B cell (primary cell): ENCODE measurements at regions not wholly inside any gene's neighbourhood (a gene's known extent, or its start where the extent isn't known, plus 50 kb on each side); places are given as distances from the start of the nearest gene placed in this dataset.

Source experiments
- ATAC-seq: fragments of 200-7000 bp; cut with Tn5 transposase; one replicate; pipeline ENCODE4 v1.10.0; 2021; ENCODE audit warnings: low read depth, mild to moderate bottlenecking, moderate number of reproducible peaks, moderate library complexity
- CTCF ChIA-PET: fragments of 350-600 bp; sonication (Branson Sonifier 250); formaldehyde crosslinking; loops from one replicate; lab custom pipeline; 2021; ENCODE audit warnings: antibody characterized with exemption, inconsistent platforms; lab: Charles Lee
- POLR2A ChIA-PET: fragments of 350-600 bp; sonication (Branson Sonifier 250); formaldehyde crosslinking; loops from one replicate; lab custom pipeline; 2021; ENCODE audit warnings: antibody characterized with exemption; lab: Charles Lee
- DNase-seq: peaks from one replicate; pipeline ENCODE4 v3.0.0; 2013
- H2AFZ ChIP-seq: 2 replicates; pipeline ENCODE4 v1.6.1; 2012; ENCODE audit warnings: mild to moderate bottlenecking, low read depth, low read length; ENCODE audit not compliant: insufficient read depth, poor library complexity, severe bottlenecking
- H3K27ac ChIP-seq, 2 donors: 1 replicate in 1 of 2; 2 replicates in 1 of 2; pipeline ENCODE4 v1.5.1; 2012 to 2013; ENCODE audit warnings: low read length in 2 of 2, mild to moderate bottlenecking in 2 of 2, moderate library complexity in 1 of 2
- H3K27me3 ChIP-seq, 4 experiments: fragments of 200-600 bp in 1 of 4; sonication (generic) in 1 of 4; replicated peaks in 1 of 4; 1 replicate in 2 of 4; 2 replicates in 2 of 4; pipeline versions ENCODE4 v1.6.1 to v1.7.0; 2013 to 2016; ENCODE audit warnings: low read length in 3 of 4, mild to moderate bottlenecking in 2 of 4, mixed read lengths in 1 of 4, moderate library complexity in 1 of 4; ENCODE audit not compliant: insufficient read depth in 4 of 4, control insufficient read depth in 3 of 4; ENCODE audit errors: control extremely low read depth in 1 of 4
- H3K36me3 ChIP-seq, 2 experiments: replicated peaks in 1 of 2; 1 replicate in 1 of 2; 2 replicates in 1 of 2; pipeline versions ENCODE4 v1.6.1 to v1.7.1; 2013; ENCODE audit warnings: low read length in 1 of 2; ENCODE audit not compliant: insufficient read depth in 2 of 2, control insufficient read depth in 1 of 2; ENCODE audit errors: control extremely low read depth in 1 of 2, extremely low read depth in 1 of 2
- H3K4me1 ChIP-seq, 2 donors: fragments of 200-600 bp in 1 of 2; sonication (generic) in 1 of 2; 1 replicate in 1 of 2; 2 replicates in 1 of 2; pipeline versions ENCODE4 v1.5.1 to v1.6.1; 2013 to 2017; ENCODE audit warnings: low read length in 2 of 2; ENCODE audit not compliant: control insufficient read depth in 2 of 2, insufficient read depth in 2 of 2
- H3K4me2 ChIP-seq: replicated peaks from 2 replicates; pipeline ENCODE3; 2012; ENCODE audit warnings: mild to moderate bottlenecking, low read depth, low read length; ENCODE audit not compliant: poor library complexity, severe bottlenecking
- H3K4me3 ChIP-seq, 5 experiments: fragments of 200-600 bp in 1 of 5; sonication (generic) in 1 of 5; 1 replicate in 3 of 5; 2 replicates in 2 of 5; pipeline versions ENCODE4 v1.5.1 to v1.7.0; 2011 to 2016; ENCODE audit warnings: low read length in 4 of 5, mild to moderate bottlenecking in 4 of 5, low read depth in 2 of 5, control low read depth in 1 of 5, moderate library complexity in 1 of 5; ENCODE audit not compliant: insufficient read depth in 1 of 5; ENCODE audit errors: control extremely low read depth in 1 of 5, extremely low read depth in 1 of 5
- H3K79me2 ChIP-seq: fragments of 200-600 bp; sonication (generic); one replicate; pipeline ENCODE4 v1.6.0; 2016; ENCODE audit warnings: low read length; ENCODE audit not compliant: control insufficient read depth, insufficient read depth
- H3K9ac ChIP-seq: fragments of 200-600 bp; sonication (generic); 2 replicates; pipeline ENCODE4 v1.6.1; 2017; ENCODE audit warnings: mild to moderate bottlenecking, low read length, moderate library complexity
- H3K9me3 ChIP-seq, 3 donors: one replicate each; pipeline versions ENCODE4 v1.6.1 to v1.7.1; 2013; ENCODE audit warnings: low read length in 2 of 3; ENCODE audit not compliant: control insufficient read depth in 2 of 3, insufficient read depth in 1 of 3; ENCODE audit errors: control extremely low read depth in 1 of 3
- H4K20me1 ChIP-seq: 2 replicates; pipeline ENCODE4 v1.6.0; 2012; ENCODE audit warnings: mild to moderate bottlenecking, low read length; ENCODE audit not compliant: insufficient read depth, control insufficient read depth, poor library complexity, severe bottlenecking
- H3K27ac Mint-ChIP-seq: one replicate; pipeline ENCODE4 v1.8.0; 2021; ENCODE audit warnings: mixed read lengths
- H3K27me3 Mint-ChIP-seq: one replicate; pipeline ENCODE4 v1.8.0; 2021; ENCODE audit warnings: mixed read lengths
- H3K4me1 Mint-ChIP-seq: one replicate; pipeline ENCODE4 v1.8.0; 2021; ENCODE audit warnings: mixed read lengths
- H3K4me3 Mint-ChIP-seq: one replicate; pipeline ENCODE4 v1.8.0; 2021; ENCODE audit warnings: mixed read lengths
- H3K9me3 Mint-ChIP-seq: one replicate; pipeline ENCODE4 v1.8.0; 2022; ENCODE audit warnings: mixed read lengths; ENCODE audit not compliant: insufficient read depth
- EZH2 ChIP-seq: IDR thresholded peaks from 2 replicates; pipeline ENCODE4 v1.6.1; 2012; ENCODE audit warnings: borderline replicate concordance, low read depth, mild to moderate bottlenecking, moderate library complexity, low read length; ENCODE audit not compliant: insufficient read depth, poor library complexity, severe bottlenecking
- WGBS: methylation state at CpG from one replicate; pipeline ENCODE4 v1.1.5; 2013; ENCODE audit warnings: missing lambda C conversion rate; ENCODE audit not compliant: insufficient coverage; 5-methylcytosine and 5-hydroxymethylcytosine counted together
- intact Hi-C: fragments of 100-400 bp; cut with micrococcal nuclease; formaldehyde crosslinking; loops from one replicate; pipeline ENCODE4 v1.10.0; 2022
- TF ChIP-seq, protein P1 (sequence below): fragments of 200-600 bp; IDR thresholded peaks from one replicate; pipeline ENCODE4 v1.8.0; 2022; ENCODE audit warnings: antibody characterized with exemption, mild to moderate bottlenecking

DNA sequence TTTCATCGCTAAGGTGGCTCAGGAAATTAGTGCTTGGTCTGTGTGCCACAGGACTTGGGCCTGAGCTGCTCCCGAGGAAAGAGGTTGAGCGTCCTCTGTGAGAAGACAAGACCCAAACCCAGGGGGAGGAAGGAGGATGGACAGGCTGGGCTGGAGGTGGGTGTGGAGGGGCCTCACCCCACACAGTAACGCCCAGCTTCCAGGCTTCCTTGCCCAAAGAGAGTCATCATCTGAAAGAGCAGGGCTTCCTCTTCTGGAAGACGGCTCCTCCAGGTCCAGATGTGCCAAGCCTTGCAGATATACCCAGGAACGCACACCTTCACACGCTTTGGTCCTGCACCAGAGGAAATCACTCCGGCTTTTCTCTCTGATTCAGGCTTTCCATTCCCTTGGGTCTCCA, 127.8 kb upstream of the MGMT start:
- DNase-seq: no peak
- no peak overlapping the region for H3K4me3 ChIP-seq
- no peak overlapping the region for H3K27ac ChIP-seq
- no peak for ATAC-seq
- intact Hi-C loops: no loop called here
- H3K27me3 ChIP-seq: no peaks in the 10 kb centered on the region
- no peak overlapping the region for H3K9ac ChIP-seq
- H3K27ac Mint-ChIP-seq: no peak overlapping the region
- no peaks in the 10 kb centered on the region for H4K20me1 ChIP-seq
- 85% methylated on average over 5 of the region's 8 CpGs for WGBS
- no peak for TF ChIP-seq EZH2
- TF ChIP-seq, protein P1, sequence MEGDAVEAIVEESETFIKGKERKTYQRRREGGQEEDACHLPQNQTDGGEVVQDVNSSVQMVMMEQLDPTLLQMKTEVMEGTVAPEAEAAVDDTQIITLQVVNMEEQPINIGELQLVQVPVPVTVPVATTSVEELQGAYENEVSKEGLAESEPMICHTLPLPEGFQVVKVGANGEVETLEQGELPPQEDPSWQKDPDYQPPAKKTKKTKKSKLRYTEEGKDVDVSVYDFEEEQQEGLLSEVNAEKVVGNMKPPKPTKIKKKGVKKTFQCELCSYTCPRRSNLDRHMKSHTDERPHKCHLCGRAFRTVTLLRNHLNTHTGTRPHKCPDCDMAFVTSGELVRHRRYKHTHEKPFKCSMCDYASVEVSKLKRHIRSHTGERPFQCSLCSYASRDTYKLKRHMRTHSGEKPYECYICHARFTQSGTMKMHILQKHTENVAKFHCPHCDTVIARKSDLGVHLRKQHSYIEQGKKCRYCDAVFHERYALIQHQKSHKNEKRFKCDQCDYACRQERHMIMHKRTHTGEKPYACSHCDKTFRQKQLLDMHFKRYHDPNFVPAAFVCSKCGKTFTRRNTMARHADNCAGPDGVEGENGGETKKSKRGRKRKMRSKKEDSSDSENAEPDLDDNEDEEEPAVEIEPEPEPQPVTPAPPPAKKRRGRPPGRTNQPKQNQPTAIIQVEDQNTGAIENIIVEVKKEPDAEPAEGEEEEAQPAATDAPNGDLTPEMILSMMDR: no peak
- H3K9me3 Mint-ChIP-seq: no peaks in the 10 kb centered on the region
- H3K4me3 Mint-ChIP-seq: no peak overlapping the region
- no peaks in the 10 kb centered on the region for H3K4me1 ChIP-seq
- no peak overlapping the region for H2AFZ ChIP-seq
- H3K27me3 Mint-ChIP-seq: peaks cover 16% of the 10 kb centered on the region
- peaks cover 0 to 11% (median 0%) of the 10 kb centered on the region in 3 donors for H3K9me3 ChIP-seq
- CTCF ChIA-PET: no interaction called here
- no peaks in the 10 kb centered on the region for H3K79me2 ChIP-seq
- no peak overlapping the region for H3K4me2 ChIP-seq
- no peaks in the 10 kb centered on the region for H3K4me1 Mint-ChIP-seq
- POLR2A ChIA-PET: no interaction called here
- no peaks in the 10 kb centered on the region for H3K36me3 ChIP-seq

DNA sequence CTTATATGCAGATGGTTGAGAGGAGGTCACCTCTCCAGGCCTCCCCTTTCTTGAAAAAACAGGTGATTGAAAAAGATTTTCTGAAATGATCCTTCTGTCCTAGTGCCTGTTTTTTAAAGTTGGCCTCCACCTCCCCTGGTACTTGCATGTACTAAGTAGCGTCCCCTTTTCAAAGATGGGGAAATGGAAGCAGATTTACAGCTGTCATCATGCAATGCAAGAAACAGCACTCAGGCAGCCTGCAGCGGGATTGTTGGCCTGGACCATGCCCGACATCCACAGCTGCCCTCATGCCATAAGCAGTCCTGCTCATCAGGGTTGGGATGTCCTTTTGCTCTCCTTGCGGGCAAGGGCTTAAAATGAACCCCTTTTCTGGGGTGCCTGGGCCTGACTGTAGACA, 127.2 kb upstream of the MGMT start:
- no peak overlapping the region for H3K9ac ChIP-seq
- POLR2A ChIA-PET: no interaction called here
- Mint-ChIP-seq H3K4me3 (no peak overlapping the region), H3K27me3 (peaks cover 14% of the 10 kb centered on the region), H3K27ac (no peak overlapping the region), H3K4me1 (no peaks in the 10 kb centered on the region), H3K9me3 (no peaks in the 10 kb centered on the region)
- H3K4me1 ChIP-seq: no peaks in the 10 kb centered on the region
- WGBS: 98% methylated on average over 3 of the region's 4 CpGs
- no peak overlapping the region for H3K4me3 ChIP-seq
- H3K27me3 ChIP-seq: no peaks in the 10 kb centered on the region
- no peaks in the 10 kb centered on the region for H4K20me1 ChIP-seq
- no peaks in the 10 kb centered on the region for H3K36me3 ChIP-seq
- CTCF ChIA-PET: no interaction called here
- peaks cover 0 to 12% (median 0%) of the 10 kb centered on the region in 3 donors for H3K9me3 ChIP-seq
- H2AFZ ChIP-seq: no peak overlapping the region
- intact Hi-C loops: no loop called here
- no peak overlapping the region for H3K27ac ChIP-seq
- TF ChIP-seq, protein P1: no peak
- TF ChIP-seq EZH2: no peak
- H3K79me2 ChIP-seq: no peaks in the 10 kb centered on the region
- DNase-seq (no peak), ATAC-seq (no peak)
- no peak overlapping the region for H3K4me2 ChIP-seq
